GM21528 (cell line): ENCODE measurements at regions not wholly inside any gene's neighbourhood (a gene's known extent, or its start where the extent isn't known, plus 50 kb on each side); places are given as distances from the start of the nearest gene placed in this dataset.

ENCODE experiments used
- ATAC-seq: cut with Tn5 transposase; IDR thresholded peaks from one replicate; pipeline ENCODE4 v1.9.1; 2021; ENCODE audit warnings: mild to moderate bottlenecking, moderate library complexity; ENCODE audit not compliant: unreplicated experiment, low FRiP score

DNA sequence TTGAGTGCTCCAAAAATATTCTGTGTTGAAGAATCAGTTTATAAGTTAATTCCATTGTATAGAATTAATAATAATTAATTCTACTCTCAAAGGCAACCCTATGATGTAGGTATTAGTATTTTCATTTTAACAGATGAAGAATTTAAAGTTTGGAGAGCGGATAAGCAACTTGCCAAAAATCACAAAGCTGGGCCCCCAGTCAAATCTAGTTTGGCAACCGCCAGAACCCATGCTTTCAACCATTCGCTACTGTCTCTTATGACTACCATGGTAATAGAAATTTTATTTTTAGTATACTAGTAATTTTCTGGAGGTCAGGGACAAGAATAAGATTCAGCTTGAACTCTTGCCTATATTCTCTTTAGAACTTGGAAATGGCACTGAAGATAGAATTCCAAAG is 229.8 kb downstream of the IBTK start:
- ATAC-seq = no peak

DNA sequence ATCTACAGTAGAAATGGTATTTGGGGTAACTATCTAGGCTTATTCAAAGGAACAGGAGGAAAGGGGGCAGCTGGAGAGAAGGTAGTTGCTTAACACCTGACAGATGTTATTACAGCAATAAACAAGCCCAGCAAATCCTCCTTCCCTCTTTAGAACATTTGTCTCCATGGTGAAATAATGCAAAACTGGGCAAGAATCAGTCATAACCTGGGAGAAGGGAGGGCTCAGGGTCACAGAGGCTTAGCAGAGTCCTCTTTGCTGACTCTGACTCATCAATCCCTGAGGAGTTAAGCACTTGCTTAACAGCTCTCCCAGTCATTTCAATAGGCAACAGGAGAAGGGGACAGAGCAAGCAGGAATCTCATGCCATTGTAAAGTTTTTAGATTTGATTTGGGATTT is 230.3 kb downstream of the IBTK start:
- ATAC-seq = no peak

DNA sequence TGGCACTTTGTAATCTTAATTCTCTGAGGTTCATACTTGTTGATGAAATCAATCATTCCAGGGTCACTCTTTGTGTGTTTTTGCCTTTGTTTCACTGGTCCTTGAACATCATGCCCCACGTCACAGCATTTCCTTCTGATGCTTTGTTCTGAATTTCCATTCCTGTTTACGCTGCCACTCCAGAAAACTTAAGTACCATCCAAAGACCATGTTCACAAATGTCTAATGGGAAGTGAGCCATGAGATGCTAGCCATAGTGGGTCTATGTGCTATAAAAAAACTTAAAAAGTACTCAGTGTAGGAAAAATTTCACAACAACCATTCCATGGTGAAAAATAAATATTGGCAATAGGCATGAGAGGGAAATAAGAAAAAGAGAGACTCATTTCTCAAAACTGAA is 232.0 kb downstream of the IBTK start:
- no peak for ATAC-seq

DNA sequence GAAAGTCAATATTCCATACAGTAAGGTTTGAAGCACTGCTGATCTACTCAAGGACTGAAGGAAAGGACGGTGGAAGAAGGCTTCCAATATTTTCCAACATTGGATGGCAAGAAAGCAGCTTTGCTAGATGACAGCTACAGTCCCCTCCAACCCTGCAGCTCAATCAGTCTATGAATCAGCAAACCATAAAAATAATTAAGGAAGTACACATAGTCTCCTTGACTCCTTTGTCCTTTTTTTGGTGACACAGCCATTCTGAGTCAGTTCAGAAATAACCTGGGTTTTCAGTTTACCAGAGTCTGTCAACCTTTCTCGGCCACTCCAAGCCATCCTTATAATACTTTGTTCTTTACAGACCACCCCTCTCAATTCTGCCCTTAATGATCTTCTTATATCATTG is 232.5 kb downstream of the IBTK start:
- no peak for ATAC-seq

DNA sequence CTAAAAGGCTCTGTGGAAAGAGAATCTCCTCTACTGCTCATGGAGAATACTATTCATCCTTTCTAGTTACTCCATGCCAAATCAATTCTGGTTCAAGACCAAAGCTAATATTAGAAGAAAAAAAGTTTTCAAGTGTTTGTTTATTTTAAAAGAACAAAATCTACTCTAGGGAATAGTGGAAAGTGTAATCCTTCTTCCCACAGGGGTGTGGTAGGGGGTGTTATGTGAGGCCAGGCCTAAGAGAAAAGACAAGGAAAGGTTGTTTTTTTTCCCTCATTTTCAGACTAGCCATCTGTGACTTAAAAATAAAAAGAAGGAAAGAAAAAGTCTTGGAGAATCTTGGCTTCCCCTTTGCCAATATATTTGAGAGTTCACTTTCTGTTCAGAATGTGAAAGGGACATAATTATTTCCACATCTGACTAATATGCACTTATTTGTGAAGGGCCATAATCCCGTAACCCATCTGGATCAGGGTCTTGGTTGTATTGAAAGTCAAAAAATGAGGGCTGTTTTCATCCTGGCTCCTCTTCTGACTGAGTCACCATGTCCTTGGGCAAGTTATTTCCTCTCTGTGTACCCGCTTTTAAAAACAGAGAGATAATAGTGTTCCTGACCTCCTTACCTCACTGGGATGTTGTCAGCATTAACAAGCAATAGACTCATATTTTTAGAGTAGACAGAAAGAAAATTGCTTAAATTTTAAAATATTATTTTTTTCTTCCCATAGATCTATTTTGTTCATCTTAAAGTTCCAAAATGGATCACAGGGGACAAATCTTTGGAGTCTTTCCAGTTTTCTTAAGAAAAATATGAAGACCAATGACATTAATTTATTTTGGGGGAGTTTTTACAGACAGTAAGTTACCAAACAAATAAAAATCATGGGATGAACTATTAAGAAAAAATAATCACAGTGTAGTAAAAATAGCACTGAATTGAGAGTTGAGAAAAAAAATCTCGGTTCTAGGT is 233.7 kb downstream of the IBTK start:
- no peak for ATAC-seq

DNA sequence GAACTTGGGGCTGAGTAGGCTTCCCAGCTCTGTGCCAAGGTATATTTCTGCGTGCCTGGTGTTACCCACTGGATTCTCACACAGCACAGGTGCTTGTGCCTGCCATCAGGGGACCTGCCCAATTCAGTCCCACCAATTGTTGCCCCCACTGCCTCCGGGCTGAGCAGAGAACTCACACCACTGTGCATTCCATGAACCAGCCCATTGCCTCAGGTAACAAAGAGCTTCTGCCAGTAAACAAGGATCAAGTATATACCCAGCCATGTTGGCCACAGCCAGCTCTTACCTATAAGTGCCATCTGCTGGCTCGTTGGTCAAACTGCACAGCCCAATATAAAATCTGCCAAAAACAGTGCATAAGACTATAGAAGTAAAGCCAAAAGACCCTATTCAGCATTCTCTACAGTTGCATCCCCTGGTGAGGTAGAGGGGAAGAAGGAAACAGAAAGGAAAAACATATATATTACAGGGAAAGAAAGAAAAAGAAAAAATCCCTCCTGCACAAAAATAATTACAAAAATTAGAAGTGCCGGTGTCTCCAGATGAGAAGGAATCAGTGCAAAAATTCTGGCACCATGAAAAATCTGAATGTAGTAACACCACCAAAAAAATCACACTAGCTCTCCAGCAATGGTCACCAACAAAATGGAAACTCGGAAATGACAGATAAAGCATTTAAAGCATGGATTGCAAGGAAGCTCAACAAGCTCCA is 241.4 kb downstream of the IBTK start:
- ATAC-seq = peak; percentile 89

DNA sequence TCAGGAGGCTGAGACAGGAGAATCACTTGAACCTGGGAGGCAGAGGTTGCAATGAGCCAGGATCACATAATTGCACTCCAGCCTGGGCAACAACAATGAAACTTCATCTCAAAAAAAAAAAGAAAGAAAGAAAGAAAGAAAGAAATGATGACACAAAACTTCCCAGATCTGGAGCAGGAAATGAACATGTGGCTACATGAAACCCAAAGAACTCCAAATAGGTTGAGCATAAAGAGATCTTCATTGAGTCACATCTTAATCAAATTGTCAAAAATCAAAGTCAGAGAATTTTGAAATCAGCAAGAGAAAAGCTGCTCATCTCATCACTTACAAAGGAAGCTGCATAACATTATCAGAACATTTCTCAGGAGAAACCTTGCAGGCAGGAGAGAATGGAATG is 247.0 kb downstream of the IBTK start:
- no peak for ATAC-seq

DNA sequence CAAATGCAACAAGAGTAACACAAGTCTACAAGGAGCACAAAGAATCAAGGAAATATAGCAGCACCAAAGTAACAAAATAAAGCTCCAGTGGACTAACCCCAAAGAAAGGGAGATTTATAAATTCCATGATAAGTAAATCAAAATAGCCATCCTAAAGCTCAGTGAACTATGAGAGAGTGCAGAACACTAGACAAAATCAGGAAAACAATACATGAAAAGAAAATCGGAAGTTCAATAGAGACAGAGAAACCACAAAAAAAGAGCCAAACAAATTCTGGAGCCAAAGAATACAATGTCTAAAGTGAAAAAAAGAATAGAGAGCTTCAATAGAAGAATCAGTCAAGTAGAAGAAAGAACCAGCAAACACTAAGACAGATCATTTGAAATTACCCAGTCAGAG is 247.3 kb upstream of the TENT5A start:
- no peak for ATAC-seq

DNA sequence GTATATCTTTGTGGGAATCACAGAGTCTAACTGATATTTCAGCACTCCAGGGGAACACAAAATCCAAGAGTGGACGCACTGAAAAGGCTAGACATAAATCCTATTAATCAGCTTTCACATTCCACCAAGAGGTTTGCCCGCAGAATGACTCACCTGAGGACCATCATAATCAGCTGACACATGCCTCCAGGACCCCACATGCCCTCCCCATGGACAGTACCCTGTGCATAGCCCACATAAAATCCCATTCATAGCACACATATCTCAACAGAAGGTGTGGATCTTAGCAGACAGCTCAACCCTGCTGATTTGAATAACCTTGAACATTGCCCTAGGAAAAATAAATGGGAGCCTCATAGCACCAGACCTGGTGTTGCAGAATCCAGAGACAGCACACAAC is 246.8 kb upstream of the TENT5A start:
- no peak for ATAC-seq

DNA sequence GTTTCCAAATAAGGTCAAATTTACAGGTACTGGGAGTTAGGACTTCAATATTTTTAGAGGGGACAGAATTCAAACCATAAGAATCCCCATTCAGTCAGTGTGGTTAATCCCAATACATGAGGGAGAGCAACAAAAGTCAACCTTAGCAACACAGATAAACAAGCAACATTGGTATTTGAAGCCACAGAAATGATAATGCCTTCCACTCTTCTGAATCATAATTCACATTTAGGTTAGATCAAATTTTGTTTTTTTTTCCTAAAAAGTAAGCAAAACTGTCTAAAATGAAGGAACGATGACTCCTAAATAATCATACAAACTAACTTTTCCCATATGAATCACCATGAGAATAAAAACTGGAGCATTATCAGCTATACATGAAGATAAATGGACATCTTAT is 246.0 kb upstream of the TENT5A start:
- ATAC-seq = no peak

DNA sequence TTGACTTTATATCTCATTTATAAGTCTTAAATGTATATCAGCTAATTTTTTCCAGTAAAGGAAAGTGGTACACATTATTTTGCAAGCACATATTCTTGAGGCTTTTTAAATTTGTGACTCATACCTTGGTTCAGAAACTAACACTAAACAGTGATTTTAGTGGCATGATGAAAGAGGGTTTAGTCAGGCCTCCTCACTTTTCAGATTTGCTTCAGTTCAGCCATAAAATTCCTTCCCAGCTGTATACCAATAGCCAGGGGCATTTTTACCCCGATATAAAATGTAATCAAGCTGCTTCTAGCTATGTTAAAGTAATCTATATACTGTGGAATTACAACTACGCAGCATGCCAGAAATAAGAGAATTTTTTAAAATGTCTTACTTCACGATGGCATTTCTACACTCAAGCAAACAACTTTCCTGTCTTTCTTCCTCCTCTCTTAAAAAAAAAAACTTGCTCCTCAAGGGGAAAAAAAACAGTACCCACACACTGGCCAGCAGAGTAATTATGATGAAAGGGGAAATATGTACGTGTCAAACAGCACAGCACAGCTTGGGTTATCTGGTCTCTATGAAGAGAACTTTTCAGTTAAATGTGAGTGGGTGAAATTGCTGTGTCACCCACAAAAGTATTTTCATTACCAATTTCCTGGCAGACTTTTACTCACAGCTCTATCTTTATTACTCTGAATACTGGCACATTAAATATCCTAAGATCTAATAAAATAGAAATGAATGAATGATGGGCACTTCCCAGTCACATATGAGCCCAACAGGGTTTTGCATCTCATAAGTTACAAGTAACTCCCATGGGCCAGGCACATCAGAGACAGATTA is 244.8 kb upstream of the TENT5A start:
- ATAC-seq = peak; percentile 62

DNA sequence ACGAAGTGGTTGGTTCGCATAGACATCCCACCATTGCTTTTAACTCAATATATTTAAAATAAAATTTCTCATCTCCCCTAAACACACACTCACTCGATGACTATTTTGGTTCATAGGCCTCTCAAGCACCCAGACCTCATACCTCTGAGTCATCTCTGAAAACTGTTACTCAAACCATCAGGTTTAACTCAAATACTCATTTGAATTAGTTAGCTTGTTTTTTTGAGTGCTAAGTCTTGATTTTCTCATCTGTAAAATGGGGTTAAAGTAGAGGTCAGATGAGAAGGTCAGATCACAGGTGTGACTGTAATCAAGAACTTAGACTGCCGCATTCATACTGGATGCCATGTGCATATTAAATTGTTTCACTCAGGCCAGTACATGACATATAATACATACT is 243.9 kb upstream of the TENT5A start:
- ATAC-seq = peak; percentile 44

DNA sequence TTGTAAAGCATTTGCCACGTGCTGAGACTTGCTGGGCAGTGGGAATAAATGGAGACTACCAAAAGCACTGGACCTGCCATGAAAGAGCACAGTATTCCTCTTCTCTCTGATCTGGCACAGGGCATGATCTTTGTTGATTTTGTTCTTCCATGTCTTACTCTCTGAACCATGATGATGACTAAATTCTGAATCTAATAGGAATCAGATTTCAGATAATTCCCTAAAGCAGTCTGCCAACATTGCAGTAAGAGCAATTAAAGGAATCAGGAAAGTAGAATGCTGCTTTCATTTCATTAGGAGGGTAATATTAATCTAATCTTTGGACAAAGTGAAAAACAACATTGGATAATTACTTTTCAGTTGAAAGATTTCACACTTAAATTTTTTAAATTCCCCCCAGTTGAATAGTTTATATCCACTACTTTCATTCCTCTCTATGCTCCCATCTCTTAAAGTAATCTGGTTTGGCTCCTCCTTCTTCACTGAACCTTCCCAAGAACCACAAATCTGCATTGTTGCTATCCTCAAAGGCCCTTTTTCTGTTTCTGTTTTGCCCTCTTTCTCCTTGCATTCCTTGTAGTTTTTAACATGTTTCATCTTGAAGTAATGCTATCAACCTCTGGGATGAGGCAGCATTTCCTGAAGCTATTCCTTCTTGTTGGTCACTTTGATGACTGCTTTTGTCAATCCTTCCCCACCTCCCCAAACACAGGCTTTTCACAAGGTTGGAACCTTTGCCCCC is 243.2 kb upstream of the TENT5A start:
- ATAC-seq = no peak

DNA sequence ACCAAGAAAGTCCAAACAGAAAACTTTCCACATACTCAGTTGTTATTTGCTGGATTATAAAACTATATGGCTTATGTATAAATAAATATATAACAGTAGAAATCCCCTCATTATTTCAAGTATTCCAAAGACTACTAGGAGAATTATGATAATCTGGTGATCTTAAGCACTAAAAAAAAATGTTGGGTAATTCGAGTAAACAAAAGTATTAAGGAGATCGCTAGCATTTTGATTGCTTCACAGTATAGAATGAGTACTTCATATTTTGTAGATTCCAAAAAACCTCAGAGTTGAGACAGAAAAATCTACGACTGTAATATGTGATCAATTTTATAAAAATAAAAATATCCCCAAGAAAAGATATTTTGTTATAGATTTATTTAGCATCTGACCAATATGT is 236.4 kb upstream of the TENT5A start:
- ATAC-seq = no peak

DNA sequence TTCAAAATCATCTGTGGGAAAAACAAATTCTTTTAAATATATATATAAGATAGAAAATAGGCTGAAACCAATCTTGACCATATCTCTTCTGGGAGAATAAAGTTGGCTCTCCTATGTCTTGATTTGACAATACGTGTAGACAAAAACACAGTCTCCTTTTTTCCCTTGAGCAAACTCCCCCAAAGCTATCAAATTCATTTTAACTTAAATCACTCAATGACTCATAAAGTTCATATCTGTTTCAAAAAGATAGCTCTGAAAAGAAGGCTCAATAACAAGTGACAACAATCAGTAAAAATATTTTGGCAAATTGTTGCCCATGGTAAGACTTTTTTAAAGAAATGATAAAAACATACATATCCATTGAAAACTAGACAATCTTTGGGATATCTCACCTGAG is 236.0 kb upstream of the TENT5A start:
- ATAC-seq = no peak

DNA sequence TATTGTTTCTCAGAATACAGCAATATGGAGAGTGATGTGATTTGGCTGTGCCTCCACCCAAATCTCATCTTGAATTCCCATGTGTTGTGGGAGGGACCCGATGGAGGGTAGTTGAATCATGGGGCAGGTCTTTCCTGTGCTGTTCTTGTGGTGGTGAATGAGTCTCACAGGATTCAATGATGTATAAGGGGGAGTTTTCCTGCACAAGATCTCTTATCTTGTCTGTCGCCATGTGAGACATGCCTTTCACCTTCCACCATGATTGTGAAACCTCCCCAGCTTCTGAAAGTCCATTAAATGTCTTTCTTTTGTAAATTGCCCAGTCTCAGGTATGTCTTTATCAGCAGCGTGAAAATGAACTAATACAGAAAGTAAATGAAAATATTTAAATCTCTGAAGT is 234.8 kb upstream of the TENT5A start:
- no peak for ATAC-seq

DNA sequence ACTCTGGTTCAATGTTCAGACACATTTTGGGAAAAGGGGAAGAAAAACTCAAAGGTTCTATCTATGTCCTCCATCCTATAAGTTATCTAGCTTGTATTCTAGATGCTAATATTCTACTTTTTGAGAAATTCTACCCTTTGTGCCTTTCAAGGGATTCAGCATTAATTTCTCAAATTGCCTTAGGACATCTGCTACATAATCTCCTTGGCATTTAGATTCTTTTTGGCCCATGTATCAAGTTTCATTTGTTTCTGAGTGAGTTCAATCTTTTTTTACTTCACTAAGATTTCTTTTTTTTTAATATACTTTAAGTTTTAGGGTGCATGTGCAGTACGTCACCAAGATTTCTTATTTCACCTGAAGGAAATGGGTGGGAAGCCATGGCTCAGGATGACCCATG is 232.7 kb upstream of the TENT5A start:
- no peak for ATAC-seq

DNA sequence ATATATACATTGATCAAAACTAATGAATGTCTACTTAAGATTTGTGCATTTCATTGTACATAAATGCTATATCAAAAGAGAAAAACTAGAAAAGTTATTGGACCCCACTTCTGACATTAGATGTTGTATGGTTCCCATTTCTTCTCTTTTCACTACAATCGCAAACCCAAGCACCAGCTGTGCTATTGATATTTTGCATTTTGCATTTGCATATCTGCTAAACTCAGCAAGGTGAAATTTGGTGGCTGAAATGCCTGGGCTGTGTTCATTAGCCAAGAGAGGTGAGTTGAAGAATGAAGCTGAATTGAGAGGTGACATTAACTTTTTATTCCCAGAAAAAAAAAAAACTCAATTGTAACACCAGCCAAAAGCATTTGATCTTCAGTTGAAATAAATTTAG is 232.1 kb upstream of the TENT5A start:
- ATAC-seq = no peak

DNA sequence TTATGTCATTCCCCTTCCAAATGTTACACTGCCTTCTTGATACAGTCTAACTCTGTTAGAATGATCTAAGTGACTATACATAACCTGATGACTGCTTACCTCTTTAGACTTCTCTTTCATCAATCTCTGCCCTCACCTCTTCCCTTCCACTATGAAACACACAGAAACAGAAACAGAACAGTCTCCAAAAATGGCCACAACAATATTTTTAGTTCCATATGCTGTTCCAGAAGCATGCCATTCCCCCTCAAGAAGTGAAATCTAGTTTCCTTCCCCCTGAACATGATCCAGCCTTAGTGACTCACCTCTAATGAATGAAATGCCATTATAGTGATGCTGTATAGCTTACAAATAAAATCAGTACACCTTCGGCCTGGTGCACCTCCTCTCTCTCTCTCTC is 229.3 kb upstream of the TENT5A start:
- no peak for ATAC-seq

DNA sequence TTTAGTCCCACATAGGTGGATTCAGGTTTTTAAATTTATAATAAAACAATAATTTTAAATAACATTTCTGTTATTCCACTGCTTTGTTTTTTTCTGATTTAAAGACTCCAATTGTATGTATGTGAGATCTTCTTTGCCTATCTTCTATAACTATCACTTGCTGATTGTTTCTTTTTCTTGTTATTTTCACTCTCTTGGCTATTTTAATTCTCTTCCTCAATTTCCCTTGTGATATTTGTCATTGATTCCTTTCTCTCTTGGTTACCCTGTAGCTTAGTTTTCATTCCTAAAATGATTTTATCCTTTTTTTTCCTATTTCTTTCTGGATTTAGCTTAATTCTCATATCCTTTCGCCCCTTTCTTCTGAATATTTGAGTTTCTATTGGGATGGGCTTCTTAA is 227.3 kb upstream of the TENT5A start:
- no peak for ATAC-seq
